ENCODE measurements at regions not wholly inside any gene's neighbourhood (a gene's known extent, or its start where the extent isn't known, plus 50 kb on each side); places are given as distances from the start of the nearest gene placed in this dataset.

DNA sequence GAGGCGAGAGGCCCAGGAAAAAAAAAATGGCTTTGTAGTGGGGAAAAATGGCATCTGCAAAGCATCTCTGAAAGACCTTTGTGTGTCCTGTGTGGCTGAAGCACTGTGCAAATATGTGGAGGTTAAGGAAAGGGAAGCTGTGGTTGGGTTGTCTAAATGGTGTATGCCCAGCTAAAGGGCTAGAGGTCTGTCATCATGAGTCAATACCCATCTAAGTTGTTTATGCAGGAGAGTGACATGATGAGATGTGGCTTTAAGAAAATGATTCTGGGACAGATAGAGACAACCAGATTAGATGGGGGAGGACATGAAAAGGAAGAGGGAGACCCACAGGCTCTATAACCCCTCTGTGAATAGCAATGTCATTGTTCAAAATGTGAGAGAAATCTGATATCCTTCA lies 280.7 kb downstream of the MFSD1 start:
- TF ChIP-seq ZNF670 (tag by site-specific recombination; IDR thresholded peaks at IDR 0.05; ENCODE audit: low read depth) (no peak), ZNF335 (tag by site-specific recombination; conservative IDR thresholded peaks at IDR 0.05) (no peak), ZNF311 (tag by site-specific recombination; IDR thresholded peaks at IDR 0.05; ENCODE audit: borderline replicate concordance) (no peak), ZNF664 (tag by site-specific recombination; IDR thresholded peaks at IDR 0.05) (no peak), KLF8 (tag by site-specific recombination; IDR thresholded peaks at IDR 0.05) (no peak), BCL11A (tag by site-specific recombination; IDR thresholded peaks at IDR 0.05; ENCODE audit: low read depth) (no peak), ZBTB11 (tag by site-specific recombination; conservative IDR thresholded peaks at IDR 0.05; ENCODE audit: low read depth) (no peak), ZNF404 (tag by site-specific recombination; IDR thresholded peaks at IDR 0.05) (no peak), ZNF768 (tag by site-specific recombination; IDR thresholded peaks at IDR 0.05) (no peak), OVOL3 (tag by site-specific recombination; IDR thresholded peaks at IDR 0.05) (no peak)
- TF ChIP-seq, protein P1, sequence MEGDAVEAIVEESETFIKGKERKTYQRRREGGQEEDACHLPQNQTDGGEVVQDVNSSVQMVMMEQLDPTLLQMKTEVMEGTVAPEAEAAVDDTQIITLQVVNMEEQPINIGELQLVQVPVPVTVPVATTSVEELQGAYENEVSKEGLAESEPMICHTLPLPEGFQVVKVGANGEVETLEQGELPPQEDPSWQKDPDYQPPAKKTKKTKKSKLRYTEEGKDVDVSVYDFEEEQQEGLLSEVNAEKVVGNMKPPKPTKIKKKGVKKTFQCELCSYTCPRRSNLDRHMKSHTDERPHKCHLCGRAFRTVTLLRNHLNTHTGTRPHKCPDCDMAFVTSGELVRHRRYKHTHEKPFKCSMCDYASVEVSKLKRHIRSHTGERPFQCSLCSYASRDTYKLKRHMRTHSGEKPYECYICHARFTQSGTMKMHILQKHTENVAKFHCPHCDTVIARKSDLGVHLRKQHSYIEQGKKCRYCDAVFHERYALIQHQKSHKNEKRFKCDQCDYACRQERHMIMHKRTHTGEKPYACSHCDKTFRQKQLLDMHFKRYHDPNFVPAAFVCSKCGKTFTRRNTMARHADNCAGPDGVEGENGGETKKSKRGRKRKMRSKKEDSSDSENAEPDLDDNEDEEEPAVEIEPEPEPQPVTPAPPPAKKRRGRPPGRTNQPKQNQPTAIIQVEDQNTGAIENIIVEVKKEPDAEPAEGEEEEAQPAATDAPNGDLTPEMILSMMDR (tag by site-specific recombination; IDR thresholded peaks at IDR 0.05), result no peak

All from HEK293 (cell line).